K562 (cell line): ENCODE measurements at regions not wholly inside any gene's neighbourhood (a gene's known extent, or its start where the extent isn't known, plus 50 kb on each side); places are given as distances from the start of the nearest gene placed in this dataset.

Source experiments
- ATAC-seq: fragments of 200-7000 bp; cut with Tn5 transposase; 3 replicates; pipeline ENCODE4 v1.9.1; 2020; ENCODE audit warnings: moderate library complexity
- BruUV-seq: library from RNA; stranded (reverse); fragments of 400-500 nt; replicated peaks from 2 replicates; lab custom pipeline; 2021; lab: Mats Ljungman, UMichigan
- CTCF ChIA-PET: fragments of 300-600 bp; formaldehyde crosslinking; extraction: SDS; loops from one replicate; lab custom pipeline; 2021; ENCODE audit warnings: low intra/inter-chr PET ratio; lab: Yijun Ruan, JAX
- POLR2A ChIA-PET: fragments of 300-600, 350-650 bp; sonication (Branson Sonifier 250); formaldehyde crosslinking; extraction: SDS; loops from one replicate; lab custom pipeline; 2021; ENCODE audit warnings: antibody characterized with exemption, inconsistent platforms; lab: Yijun Ruan, JAX
- DNase-seq, 4 experiments: peaks; one replicate each; pipeline versions ENCODE4 v3.0.0 to v3.0.0-alpha.2; 2011 to 2018; ENCODE audit warnings: low spot score in 3 of 4, mixed read lengths in 3 of 4; ENCODE audit errors: extremely low read depth in 1 of 4
- FAIRE-seq: peaks from 2 replicates; lab custom pipeline; 2011; peaks lifted over from hg19 to GRCh38; lab: Jason Lieb, UNC
- H2AFZ ChIP-seq: 2 replicates; pipeline ENCODE4 v1.6.0; 2011; ENCODE audit warnings: low read depth, low read length, control low read depth, inconsistent platforms
- H3K27ac ChIP-seq: fragments of 200-600 bp; 3 replicates; pipeline ENCODE4 v1.8.0; 2011; ENCODE audit warnings: low read depth, mild to moderate bottlenecking, control low read depth, inconsistent platforms, low read length, moderate library complexity, mixed read lengths; ENCODE audit errors: extremely low read depth
- H3K27me3 ChIP-seq, 2 experiments: fragments of 300-600 bp in 1 of 2; 2 replicates in 1 of 2; 3 replicates in 1 of 2; pipeline versions ENCODE4 v1.6.0 to v1.8.0; 2011; ENCODE audit warnings: inconsistent platforms in 2 of 2, low read length in 2 of 2, mild to moderate bottlenecking in 1 of 2, mixed read lengths in 1 of 2, moderate library complexity in 1 of 2; ENCODE audit not compliant: control insufficient read depth in 2 of 2, insufficient read depth in 2 of 2
- H3K36me3 ChIP-seq: fragments of 300-600 bp; 3 replicates; pipeline ENCODE4 v1.8.0; 2011; ENCODE audit warnings: mild to moderate bottlenecking, low read length, inconsistent platforms; ENCODE audit not compliant: control insufficient read depth, insufficient read depth
- H3K4me1 ChIP-seq, 2 experiments: fragments of 200-600 bp in 1 of 2; replicated peaks in 1 of 2; 2 replicates in 1 of 2; 3 replicates in 1 of 2; pipeline versions ENCODE4 v1.5.1 to v1.8.0; 2011; ENCODE audit warnings: inconsistent platforms in 2 of 2, low read length in 2 of 2, mild to moderate bottlenecking in 1 of 2, mixed read lengths in 1 of 2, moderate library complexity in 1 of 2; ENCODE audit not compliant: control insufficient read depth in 2 of 2, insufficient read depth in 2 of 2
- H3K4me2 ChIP-seq: 2 replicates; pipeline ENCODE4 v1.6.1; 2011; ENCODE audit warnings: low read length, control low read depth, inconsistent platforms, mixed read lengths; ENCODE audit not compliant: insufficient read depth
- H3K4me3 ChIP-seq: fragments of 200-600 bp; sonication (generic), shearing (Covaris generic); 2 replicates; pipeline ENCODE4 v1.5.1; 2016; ENCODE audit warnings: control low read depth, inconsistent platforms
- H3K79me2 ChIP-seq: fragments of 200-600 bp; 3 replicates; pipeline ENCODE4 v1.8.0; 2011; ENCODE audit warnings: low read length, inconsistent platforms; ENCODE audit not compliant: control insufficient read depth, insufficient read depth
- H3K9ac ChIP-seq, 2 experiments: 2 replicates each; pipeline versions ENCODE4 v1.6.0 to v1.6.1; 2011; ENCODE audit warnings: low read depth in 2 of 2, low read length in 2 of 2, control low read depth in 1 of 2, inconsistent platforms in 1 of 2, mild to moderate bottlenecking in 1 of 2, mixed read lengths in 1 of 2; ENCODE audit not compliant: insufficient read depth in 1 of 2
- H3K9me1 ChIP-seq: one replicate; pipeline ENCODE4 v1.6.0; 2011; ENCODE audit warnings: inconsistent platforms, mild to moderate bottlenecking, low read length, moderate library complexity; ENCODE audit not compliant: control insufficient read depth, insufficient read depth
- H3K9me3 ChIP-seq: replicated peaks from 2 replicates; pipeline ENCODE4 v1.5.1; 2011; ENCODE audit warnings: low read depth, low read length, inconsistent platforms; ENCODE audit not compliant: control insufficient read depth, insufficient read depth
- H4K20me1 ChIP-seq: replicated peaks from 2 replicates; pipeline ENCODE4 v1.6.1; 2011; ENCODE audit warnings: low read length, inconsistent platforms, mixed read lengths; ENCODE audit not compliant: control insufficient read depth, insufficient read depth
- CBX3 ChIP-seq, 2 experiments: IDR thresholded peaks; 1 replicate in 1 of 2; 2 replicates in 1 of 2; pipeline ENCODE4 v1.6.1; 2012; ENCODE audit warnings: inconsistent platforms in 2 of 2, low read length in 2 of 2, borderline replicate concordance in 1 of 2, control low read depth in 1 of 2
- LARP7 ChIP-seq: fragments of 450-650 bp; IDR thresholded peaks from 2 replicates; pipeline ENCODE4 v1.6.1; 2016
- NR1H2 ChIP-seq: sonication (generic); formaldehyde crosslinking; IDR thresholded peaks from 2 replicates; pipeline ENCODE4 v1.4.0; 2020; ENCODE audit warnings: mild to moderate bottlenecking, missing genetic modification reagents
- TEAD1 ChIP-seq, 2 experiments: fragments of 450-650 bp in 1 of 2; sonication (generic) in 1 of 2; formaldehyde crosslinking; IDR thresholded peaks; 2 replicates each; pipeline versions ENCODE4 v1.4.0 to v1.8.0; 2020 to 2022; ENCODE audit warnings: mild to moderate bottlenecking in 2 of 2, missing genetic modification reagents in 1 of 2
- TFAM ChIP-seq: fragments of 250-450 bp; sonication (Bioruptor Pico); conservative IDR thresholded peaks from 2 replicates; pipeline ENCODE4 v1.5.0; 2021; ENCODE audit warnings: mild to moderate bottlenecking, moderate library complexity
- ZBED1 ChIP-seq: IDR thresholded peaks from 2 replicates; pipeline ENCODE4 v1.6.1; 2014
- ZNF717 ChIP-seq: fragments of 250-450 bp; sonication (Bioruptor Pico); IDR thresholded peaks from 2 replicates; pipeline ENCODE4 v1.5.0; 2021
- WGBS: fragments of 100-300 bp; shearing (Covaris generic); methylation state at CpG from one replicate; pipeline ENCODE4 v1.1.6; 2016; ENCODE audit warnings: low coverage, mixed read lengths; ENCODE audit not compliant: insufficient coverage; ENCODE audit errors: missing lambda C conversion rate; 5-methylcytosine and 5-hydroxymethylcytosine counted together
- in situ Hi-C: fragments of 300-500 bp; cut with MboI; formaldehyde crosslinking; loops from 4 replicates; pipeline ENCODE4 v1.15.0; 2018; ENCODE audit warnings: inconsistent platforms, mixed read lengths
- intact Hi-C: fragments of 100-400 bp; cut with micrococcal nuclease; formaldehyde crosslinking; loops from 2 replicates; pipeline ENCODE4 v1.14.2; 2022
- TF ChIP-seq, protein P1 (sequence below): sonication (generic); formaldehyde crosslinking; IDR thresholded peaks from 2 replicates; pipeline ENCODE4 v1.8.1; 2023; ENCODE audit warnings: missing genetic modification reagents, mild to moderate bottlenecking, borderline replicate concordance
- TF ChIP-seq, protein P2 (sequence below): fragments of 450-650 bp; IDR thresholded peaks from 2 replicates; pipeline ENCODE4 v1.6.1; 2016

DNA sequence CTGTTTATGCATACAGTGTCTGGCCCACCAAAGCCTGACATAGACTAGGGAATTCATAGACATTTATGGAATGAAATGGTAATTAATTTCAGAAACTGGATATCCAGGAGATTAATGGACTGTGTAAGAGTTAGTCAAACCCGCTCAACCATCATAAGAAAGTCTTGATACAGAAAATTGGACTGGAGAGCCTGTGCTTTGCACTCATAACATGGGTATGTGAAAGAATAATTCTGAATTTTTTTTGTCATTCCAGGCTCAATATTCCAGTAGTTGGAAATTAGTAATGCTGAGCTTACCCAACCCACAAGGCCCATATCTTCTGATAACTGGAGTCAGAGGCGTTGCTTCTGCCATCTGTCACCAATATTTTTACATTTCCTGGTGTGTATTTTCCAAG is 799.7 kb upstream of the IGFBP3 start:
- no peak for DNase-seq
- Histone ChIP-seq H3K9me1 (no peaks in the 10 kb centered on the region), H3K9ac (no peak overlapping the region), H3K9me3 (no peaks in the 10 kb centered on the region), H3K79me2 (no peaks in the 10 kb centered on the region), H3K4me3 (no peak overlapping the region), H3K4me2 (no peak overlapping the region), H2AFZ (no peak overlapping the region), H3K36me3 (no peaks in the 10 kb centered on the region), H3K27ac (no peak overlapping the region), H4K20me1 (no peaks in the 10 kb centered on the region), H3K27me3 (no peaks in the 10 kb centered on the region), H3K4me1 (no peaks in the 10 kb centered on the region)
- in situ Hi-C loops (no loop called here), intact Hi-C loops (no loop called here)
- BruUV-seq = no TSS peak
- ATAC-seq = no peak
- WGBS = 0% methylated on average over 2 of the region's 2 CpGs
- no peak for FAIRE-seq
- POLR2A ChIA-PET = no interaction called here
- CTCF ChIA-PET = no interaction called here
- no peak for TF ChIP-seq TFAM (CRISPR knock-in tag)
- no peak for TF ChIP-seq NR1H2 (CRISPR knock-in tag)
- no peak for TF ChIP-seq TEAD1 (CRISPR knock-in tag; IDR thresholded peaks at IDR 0.05)
- TF ChIP-seq ZBED1 = no peak
- TF ChIP-seq, protein P1, sequence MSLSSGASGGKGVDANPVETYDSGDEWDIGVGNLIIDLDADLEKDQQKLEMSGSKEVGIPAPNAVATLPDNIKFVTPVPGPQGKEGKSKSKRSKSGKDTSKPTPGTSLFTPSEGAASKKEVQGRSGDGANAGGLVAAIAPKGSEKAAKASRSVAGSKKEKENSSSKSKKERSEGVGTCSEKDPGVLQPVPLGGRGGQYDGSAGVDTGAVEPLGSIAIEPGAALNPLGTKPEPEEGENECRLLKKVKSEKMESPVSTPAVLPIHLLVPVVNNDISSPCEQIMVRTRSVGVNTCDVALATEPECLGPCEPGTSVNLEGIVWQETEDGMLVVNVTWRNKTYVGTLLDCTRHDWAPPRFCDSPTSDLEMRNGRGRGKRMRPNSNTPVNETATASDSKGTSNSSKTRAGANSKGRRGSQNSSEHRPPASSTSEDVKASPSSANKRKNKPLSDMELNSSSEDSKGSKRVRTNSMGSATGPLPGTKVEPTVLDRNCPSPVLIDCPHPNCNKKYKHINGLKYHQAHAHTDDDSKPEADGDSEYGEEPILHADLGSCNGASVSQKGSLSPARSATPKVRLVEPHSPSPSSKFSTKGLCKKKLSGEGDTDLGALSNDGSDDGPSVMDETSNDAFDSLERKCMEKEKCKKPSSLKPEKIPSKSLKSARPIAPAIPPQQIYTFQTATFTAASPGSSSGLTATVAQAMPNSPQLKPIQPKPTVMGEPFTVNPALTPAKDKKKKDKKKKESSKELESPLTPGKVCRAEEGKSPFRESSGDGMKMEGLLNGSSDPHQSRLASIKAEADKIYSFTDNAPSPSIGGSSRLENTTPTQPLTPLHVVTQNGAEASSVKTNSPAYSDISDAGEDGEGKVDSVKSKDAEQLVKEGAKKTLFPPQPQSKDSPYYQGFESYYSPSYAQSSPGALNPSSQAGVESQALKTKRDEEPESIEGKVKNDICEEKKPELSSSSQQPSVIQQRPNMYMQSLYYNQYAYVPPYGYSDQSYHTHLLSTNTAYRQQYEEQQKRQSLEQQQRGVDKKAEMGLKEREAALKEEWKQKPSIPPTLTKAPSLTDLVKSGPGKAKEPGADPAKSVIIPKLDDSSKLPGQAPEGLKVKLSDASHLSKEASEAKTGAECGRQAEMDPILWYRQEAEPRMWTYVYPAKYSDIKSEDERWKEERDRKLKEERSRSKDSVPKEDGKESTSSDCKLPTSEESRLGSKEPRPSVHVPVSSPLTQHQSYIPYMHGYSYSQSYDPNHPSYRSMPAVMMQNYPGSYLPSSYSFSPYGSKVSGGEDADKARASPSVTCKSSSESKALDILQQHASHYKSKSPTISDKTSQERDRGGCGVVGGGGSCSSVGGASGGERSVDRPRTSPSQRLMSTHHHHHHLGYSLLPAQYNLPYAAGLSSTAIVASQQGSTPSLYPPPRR (CRISPR knock-in tag) = no peak
- no peak for TF ChIP-seq CBX3 (IDR thresholded peaks at IDR 0.05; ENCODE audit: borderline replicate concordance in 1 of 2, low read length in 2 of 2)
- TF ChIP-seq LARP7 = no peak
- TF ChIP-seq, protein P2, sequence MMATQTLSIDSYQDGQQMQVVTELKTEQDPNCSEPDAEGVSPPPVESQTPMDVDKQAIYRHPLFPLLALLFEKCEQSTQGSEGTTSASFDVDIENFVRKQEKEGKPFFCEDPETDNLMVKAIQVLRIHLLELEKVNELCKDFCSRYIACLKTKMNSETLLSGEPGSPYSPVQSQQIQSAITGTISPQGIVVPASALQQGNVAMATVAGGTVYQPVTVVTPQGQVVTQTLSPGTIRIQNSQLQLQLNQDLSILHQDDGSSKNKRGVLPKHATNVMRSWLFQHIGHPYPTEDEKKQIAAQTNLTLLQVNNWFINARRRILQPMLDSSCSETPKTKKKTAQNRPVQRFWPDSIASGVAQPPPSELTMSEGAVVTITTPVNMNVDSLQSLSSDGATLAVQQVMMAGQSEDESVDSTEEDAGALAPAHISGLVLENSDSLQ = no peak
- TF ChIP-seq ZNF717 (CRISPR knock-in tag) = no peak
